Neural crest cell (in vitro differentiated cells): ENCODE measurements at regions not wholly inside any gene's neighbourhood (a gene's known extent, or its start where the extent isn't known, plus 50 kb on each side); places are given as distances from the start of the nearest gene placed in this dataset.

Experiments
- DNase-seq: peaks from one replicate; pipeline ENCODE4 v3.0.0; 2021; ENCODE audit warnings: low read depth, mixed read lengths, low spot score
- H3K27ac Mint-ChIP-seq: one replicate; pipeline ENCODE4 v1.8.0; 2021; ENCODE audit warnings: mild to moderate bottlenecking, mixed read lengths; ENCODE audit not compliant: unreplicated experiment
- H3K27me3 Mint-ChIP-seq: 2 replicates; pipeline ENCODE4 v1.8.0; 2021; ENCODE audit warnings: low read depth, mild to moderate bottlenecking, mixed read lengths
- H3K36me3 Mint-ChIP-seq: 2 replicates; pipeline ENCODE4 v1.8.0; 2021; ENCODE audit warnings: low read depth, mild to moderate bottlenecking, mixed read lengths
- H3K4me1 Mint-ChIP-seq: 2 replicates; pipeline ENCODE4 v1.8.0; 2021; ENCODE audit warnings: mixed read lengths
- H3K4me3 Mint-ChIP-seq: one replicate; pipeline ENCODE4 v1.8.0; 2021; ENCODE audit warnings: mild to moderate bottlenecking, mixed read lengths
- H3K9me3 Mint-ChIP-seq: 2 replicates; pipeline ENCODE4 v1.8.0; 2021; ENCODE audit warnings: mixed read lengths
- TF ChIP-seq, protein P1 (sequence below): fragments of 200-600 bp; sonication (generic); conservative IDR thresholded peaks from 2 replicates; pipeline ENCODE4 v1.5.0; 2021; ENCODE audit warnings: antibody characterized with exemption, mild to moderate bottlenecking

- Mint-ChIP-seq H3K36me3 (no peaks in the 10 kb centered on the region), H3K27me3 (no peaks in the 10 kb centered on the region), H3K27ac (no peak overlapping the region), H3K4me1 (peaks cover 2% of the 10 kb centered on the region), H3K4me3 (no peak overlapping the region), H3K9me3 (no peaks in the 10 kb centered on the region)
- no peak for DNase-seq
- TF ChIP-seq, protein P1, sequence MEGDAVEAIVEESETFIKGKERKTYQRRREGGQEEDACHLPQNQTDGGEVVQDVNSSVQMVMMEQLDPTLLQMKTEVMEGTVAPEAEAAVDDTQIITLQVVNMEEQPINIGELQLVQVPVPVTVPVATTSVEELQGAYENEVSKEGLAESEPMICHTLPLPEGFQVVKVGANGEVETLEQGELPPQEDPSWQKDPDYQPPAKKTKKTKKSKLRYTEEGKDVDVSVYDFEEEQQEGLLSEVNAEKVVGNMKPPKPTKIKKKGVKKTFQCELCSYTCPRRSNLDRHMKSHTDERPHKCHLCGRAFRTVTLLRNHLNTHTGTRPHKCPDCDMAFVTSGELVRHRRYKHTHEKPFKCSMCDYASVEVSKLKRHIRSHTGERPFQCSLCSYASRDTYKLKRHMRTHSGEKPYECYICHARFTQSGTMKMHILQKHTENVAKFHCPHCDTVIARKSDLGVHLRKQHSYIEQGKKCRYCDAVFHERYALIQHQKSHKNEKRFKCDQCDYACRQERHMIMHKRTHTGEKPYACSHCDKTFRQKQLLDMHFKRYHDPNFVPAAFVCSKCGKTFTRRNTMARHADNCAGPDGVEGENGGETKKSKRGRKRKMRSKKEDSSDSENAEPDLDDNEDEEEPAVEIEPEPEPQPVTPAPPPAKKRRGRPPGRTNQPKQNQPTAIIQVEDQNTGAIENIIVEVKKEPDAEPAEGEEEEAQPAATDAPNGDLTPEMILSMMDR: no peak
Observed at GRCh38 chr2:235352541-235352940, 141.3 kb upstream of the AGAP1 start.

DNA sequence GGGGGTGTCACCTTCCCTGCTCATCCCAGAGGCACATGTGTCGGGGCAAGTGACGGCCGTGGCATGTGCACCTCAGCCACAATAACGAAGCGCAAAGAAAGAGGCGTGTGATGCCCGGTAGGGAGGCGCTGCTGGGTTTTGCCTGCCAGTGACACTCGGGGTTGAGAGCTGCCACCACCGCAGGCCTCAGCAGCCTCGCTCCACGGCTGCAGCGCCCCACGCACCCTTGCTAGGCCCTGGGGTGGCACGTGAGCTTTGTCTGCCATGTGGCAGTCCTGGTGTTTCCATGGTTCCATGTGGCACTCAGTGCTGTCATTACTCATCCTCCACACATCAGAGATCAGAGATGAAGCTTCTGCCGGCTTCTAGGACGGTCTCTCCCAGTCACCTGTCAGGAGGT is 136.0 kb upstream of the AGAP1 start:
- TF ChIP-seq, protein P1: no peak
- Mint-ChIP-seq H3K27me3 (no peaks in the 10 kb centered on the region), H3K4me3 (no peak overlapping the region), H3K9me3 (no peaks in the 10 kb centered on the region), H3K36me3 (no peaks in the 10 kb centered on the region), H3K27ac (peak overlapping the region; percentile 57), H3K4me1 (no peaks in the 10 kb centered on the region)
- no peak for DNase-seq

- Mint-ChIP-seq H3K36me3 (no peaks in the 10 kb centered on the region), H3K4me1 (no peaks in the 10 kb centered on the region), H3K27ac (no peak overlapping the region), H3K27me3 (peaks cover 3% of the 10 kb centered on the region), H3K4me3 (no peak overlapping the region), H3K9me3 (no peaks in the 10 kb centered on the region)
- TF ChIP-seq, protein P1: no peak
- DNase-seq: no peak
Observed at GRCh38 chr2:235358981-235359471, 134.8 kb upstream of the AGAP1 start.

DNA sequence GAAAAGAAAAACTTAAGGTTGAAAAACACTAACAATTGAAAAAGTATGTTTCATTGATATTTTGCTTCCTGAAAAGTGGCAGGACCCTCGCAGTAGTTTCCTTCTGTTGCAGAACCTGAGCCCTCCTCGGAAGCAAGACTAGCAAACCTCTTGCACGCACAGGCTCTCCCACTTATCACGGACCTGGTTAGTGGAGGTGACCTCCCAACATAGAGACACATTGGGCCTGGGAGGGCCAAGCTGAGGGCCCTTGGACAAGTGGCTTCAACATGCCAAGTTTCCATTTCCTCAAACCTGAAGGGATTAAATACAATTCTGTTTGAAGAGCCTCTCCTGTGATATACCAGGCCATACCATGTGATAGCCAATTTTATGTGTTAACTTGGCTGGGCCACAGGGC is 133.4 kb upstream of the AGAP1 start:
- H3K27ac Mint-ChIP-seq: no peak overlapping the region
- H3K9me3 Mint-ChIP-seq: no peaks in the 10 kb centered on the region
- H3K27me3 Mint-ChIP-seq: peaks cover 3% of the 10 kb centered on the region
- TF ChIP-seq, protein P1: no peak
- H3K36me3 Mint-ChIP-seq: no peaks in the 10 kb centered on the region
- no peak overlapping the region for H3K4me3 Mint-ChIP-seq
- DNase-seq: no peak
- no peaks in the 10 kb centered on the region for H3K4me1 Mint-ChIP-seq

- H3K36me3 Mint-ChIP-seq: no peaks in the 10 kb centered on the region
- H3K27me3 Mint-ChIP-seq: peaks cover 3% of the 10 kb centered on the region
- H3K27ac Mint-ChIP-seq: no peak overlapping the region
- no peaks in the 10 kb centered on the region for H3K4me1 Mint-ChIP-seq
- DNase-seq: no peak
- TF ChIP-seq, protein P1: no peak
- no peak overlapping the region for H3K4me3 Mint-ChIP-seq
- no peaks in the 10 kb centered on the region for H3K9me3 Mint-ChIP-seq
Observed at GRCh38 chr2:235365743-235366142, 128.1 kb upstream of the AGAP1 start.

DNA sequence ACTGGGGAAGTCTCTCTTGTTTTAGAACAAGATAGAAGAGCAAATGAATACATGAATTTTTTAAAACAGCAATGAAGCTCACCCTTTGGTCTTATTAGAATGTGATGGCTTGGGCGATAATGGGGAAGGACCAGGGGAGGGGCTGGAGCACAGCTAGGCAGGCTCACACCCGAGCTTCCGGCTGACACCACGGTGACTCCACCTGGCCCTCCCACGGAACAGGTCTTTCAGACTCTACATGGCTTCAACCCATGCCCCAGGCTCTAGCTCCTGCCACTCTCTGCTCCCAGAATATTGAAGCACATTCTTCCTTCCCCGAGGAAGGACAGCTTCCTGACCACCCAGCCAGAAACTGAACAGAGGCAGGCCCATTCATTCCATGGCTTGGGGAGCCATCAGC is 127.5 kb upstream of the AGAP1 start:
- Mint-ChIP-seq H3K36me3 (no peaks in the 10 kb centered on the region), H3K4me3 (no peak overlapping the region), H3K4me1 (no peaks in the 10 kb centered on the region), H3K27ac (no peak overlapping the region), H3K27me3 (peaks cover 3% of the 10 kb centered on the region), H3K9me3 (no peaks in the 10 kb centered on the region)
- no peak for DNase-seq
- TF ChIP-seq, protein P1: no peak
